PC-3 (cell line): ENCODE measurements at regions not wholly inside any gene's neighbourhood (a gene's known extent, or its start where the extent isn't known, plus 50 kb on each side); places are given as distances from the start of the nearest gene placed in this dataset.

Experiments
- ATAC-seq: fragments of 200-7000 bp; cut with Tn5 transposase; 2 replicates; pipeline ENCODE4 v1.9.1; 2020; ENCODE audit warnings: mild to moderate bottlenecking, moderate library complexity
- BruUV-seq: library from RNA; stranded (reverse); fragments of 400-500 nt; replicated peaks from 2 replicates; lab custom pipeline; 2021; lab: Mats Ljungman, UMichigan
- CTCF ChIA-PET: fragments of 300-600 bp; sonication (Branson Sonifier 250); formaldehyde crosslinking; loops from one replicate; lab custom pipeline; 2022; ENCODE audit warnings: antibody characterized with exemption; lab: Charles Lee
- POLR2A ChIA-PET: fragments of 300-600 bp; sonication (Branson Sonifier 250); formaldehyde crosslinking; loops from one replicate; lab custom pipeline; 2022; ENCODE audit warnings: antibody characterized with exemption; ENCODE audit not compliant: unreplicated experiment; lab: Charles Lee
- DNase-seq: peaks from one replicate; pipeline ENCODE4 v3.0.0-alpha.2; 2015
- H2AFZ ChIP-seq: fragments of 300-600 bp; sonication (generic); 2 replicates; pipeline ENCODE4 v1.6.0; 2016; ENCODE audit warnings: antibody characterized with exemption, low read length
- H3F3A ChIP-seq: fragments of 300-600 bp; sonication (generic); one replicate; pipeline ENCODE4 v1.6.0; 2017; ENCODE audit warnings: antibody characterized with exemption, low read length, control low read depth, mild to moderate bottlenecking; ENCODE audit not compliant: unreplicated experiment
- H3K27ac ChIP-seq: fragments of 300-600 bp; sonication (generic); 2 replicates; pipeline ENCODE4 v1.5.1; 2016; ENCODE audit warnings: mild to moderate bottlenecking, low read length
- H3K27me3 ChIP-seq: fragments of 300-600 bp; sonication (generic); 2 replicates; pipeline ENCODE4 v1.6.1; 2016; ENCODE audit warnings: low read length, mixed read lengths
- H3K36me3 ChIP-seq: fragments of 300-600 bp; sonication (generic); 2 replicates; pipeline ENCODE4 v1.6.1; 2016; ENCODE audit warnings: low read depth, mixed run types, low read length, mixed read lengths
- H3K4me1 ChIP-seq: fragments of 300-600 bp; sonication (generic); 2 replicates; pipeline ENCODE4 v1.5.1; 2016; ENCODE audit warnings: low read length; ENCODE audit not compliant: insufficient read depth
- H3K4me2 ChIP-seq: fragments of 300-600 bp; sonication (generic); 2 replicates; pipeline ENCODE4 v1.6.0; 2016; ENCODE audit warnings: low read length
- H3K4me3 ChIP-seq: fragments of 300-600 bp; sonication (generic); 2 replicates; pipeline ENCODE4 v1.5.1; 2016; ENCODE audit warnings: mild to moderate bottlenecking, low read length, mixed read lengths
- H3K79me2 ChIP-seq: fragments of 300-600 bp; sonication (generic); 2 replicates; pipeline ENCODE4 v1.6.1; 2017; ENCODE audit warnings: low read length, mixed read lengths
- H3K9ac ChIP-seq: fragments of 300-600 bp; sonication (generic); 2 replicates; pipeline ENCODE4 v1.6.0; 2016; ENCODE audit warnings: mild to moderate bottlenecking, low read length
- H3K9me2 ChIP-seq: fragments of 300-600 bp; sonication (generic); replicated peaks from 2 replicates; pipeline ENCODE4 v1.6.1; 2016; ENCODE audit warnings: mixed run types, low read length, mixed read lengths
- H3K9me3 ChIP-seq: fragments of 300-600 bp; sonication (generic); 2 replicates; pipeline ENCODE4 v1.6.1; 2016; ENCODE audit warnings: low read length, mixed read lengths
- H4K20me1 ChIP-seq: fragments of 300-600 bp; sonication (generic); 2 replicates; pipeline ENCODE4 v1.6.1; 2016; ENCODE audit warnings: low read length, mixed read lengths
- EZH2 ChIP-seq: fragments of 300-600 bp; sonication (generic); IDR thresholded peaks from one replicate; pipeline ENCODE4 v1.6.1; 2017; ENCODE audit warnings: antibody characterized with exemption, mild to moderate bottlenecking, low read length; ENCODE audit not compliant: unreplicated experiment
- EZH2phosphoT487 ChIP-seq: fragments of 300-600 bp; sonication (generic); IDR thresholded peaks from 2 replicates; pipeline ENCODE4 v1.6.1; 2018; ENCODE audit warnings: mild to moderate bottlenecking, antibody characterized with exemption, low read length, borderline replicate concordance
- intact Hi-C: fragments of 100-400 bp; cut with micrococcal nuclease; formaldehyde crosslinking; loops from 2 replicates; pipeline ENCODE4 v1.9.0; 2023
- TF ChIP-seq, protein P1 (sequence below): fragments of 300-600 bp; sonication (generic); conservative IDR thresholded peaks from 2 replicates; pipeline ENCODE4 v1.5.1; 2017; ENCODE audit warnings: antibody characterized with exemption, low read depth, mild to moderate bottlenecking, low read length

DNA sequence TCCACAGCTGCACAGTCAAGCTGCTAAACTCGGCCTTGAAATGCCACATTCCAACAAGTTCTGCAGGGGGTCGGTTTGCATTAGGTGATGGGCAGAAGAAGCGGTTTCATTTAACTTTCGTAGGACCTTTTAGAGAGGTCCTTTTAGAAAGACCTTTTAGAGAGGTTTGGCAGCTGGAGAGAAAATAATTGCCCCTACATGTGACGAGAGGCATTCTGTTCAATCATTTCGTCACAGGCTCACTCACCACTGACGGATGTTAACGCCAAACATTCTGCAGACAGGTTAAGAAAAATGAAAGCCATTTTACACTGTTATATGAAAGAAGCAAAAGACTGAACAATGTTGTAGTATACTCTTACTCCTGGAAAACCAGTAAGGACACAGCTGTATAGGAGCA is 76.5 kb upstream of the ZNF423 start:
- peaks cover 59% of the 10 kb centered on the region for H3K27me3 ChIP-seq
- H4K20me1 ChIP-seq, result no peaks in the 10 kb centered on the region
- no peaks in the 10 kb centered on the region for H3K79me2 ChIP-seq
- H3K4me2 ChIP-seq, result no peak overlapping the region
- H2AFZ ChIP-seq, result no peak overlapping the region
- ATAC-seq (no peak), DNase-seq (no peak)
- no peaks in the 10 kb centered on the region for H3K36me3 ChIP-seq
- ChIA-PET POLR2A (no interaction called here), CTCF (no interaction called here)
- intact Hi-C loops, result no loop called here
- BruUV-seq, result no TSS peak
- H3K9me3 ChIP-seq, result no peaks in the 10 kb centered on the region
- H3K27ac ChIP-seq, result no peak overlapping the region
- H3F3A ChIP-seq, result no peaks in the 10 kb centered on the region
- no peaks in the 10 kb centered on the region for H3K9me2 ChIP-seq
- H3K9ac ChIP-seq, result no peak overlapping the region
- H3K4me3 ChIP-seq, result no peak overlapping the region
- TF ChIP-seq EZH2 (no peak), EZH2phosphoT487 (no peak)
- no peaks in the 10 kb centered on the region for H3K4me1 ChIP-seq

DNA sequence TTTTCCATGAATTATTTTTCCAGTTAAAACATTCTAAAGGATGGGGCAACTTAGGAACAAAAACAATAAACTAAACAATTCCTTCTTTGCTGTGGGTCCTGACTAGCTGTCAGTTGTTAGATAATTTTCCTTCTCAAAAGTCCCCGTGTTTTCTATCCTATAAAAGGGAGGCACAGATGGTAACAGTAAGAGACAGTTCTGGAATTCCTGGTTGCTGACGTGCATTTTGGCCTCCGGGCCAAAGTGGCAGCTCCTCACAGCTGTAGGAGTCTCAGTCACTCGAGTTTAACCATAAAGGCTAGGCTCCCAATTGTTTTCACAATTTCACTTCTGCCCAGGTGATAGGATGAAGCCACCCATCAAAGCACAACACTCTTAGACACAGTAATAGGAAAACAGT is 77.0 kb upstream of the ZNF423 start:
- DNase-seq (peak; percentile 5), ATAC-seq (no peak)
- Histone ChIP-seq H3K4me2 (no peak overlapping the region), H3F3A (no peaks in the 10 kb centered on the region), H3K9me3 (no peaks in the 10 kb centered on the region), H3K9me2 (no peaks in the 10 kb centered on the region), H3K79me2 (no peaks in the 10 kb centered on the region), H3K27me3 (peaks cover 59% of the 10 kb centered on the region), H3K4me3 (no peak overlapping the region), H3K27ac (no peak overlapping the region), H4K20me1 (no peaks in the 10 kb centered on the region), H2AFZ (no peak overlapping the region), H3K36me3 (no peaks in the 10 kb centered on the region), H3K4me1 (no peaks in the 10 kb centered on the region), H3K9ac (no peak overlapping the region)
- ChIA-PET CTCF (no interaction called here), POLR2A (no interaction called here)
- no TSS peak for BruUV-seq
- intact Hi-C loops, result no loop called here
- TF ChIP-seq, protein P1, sequence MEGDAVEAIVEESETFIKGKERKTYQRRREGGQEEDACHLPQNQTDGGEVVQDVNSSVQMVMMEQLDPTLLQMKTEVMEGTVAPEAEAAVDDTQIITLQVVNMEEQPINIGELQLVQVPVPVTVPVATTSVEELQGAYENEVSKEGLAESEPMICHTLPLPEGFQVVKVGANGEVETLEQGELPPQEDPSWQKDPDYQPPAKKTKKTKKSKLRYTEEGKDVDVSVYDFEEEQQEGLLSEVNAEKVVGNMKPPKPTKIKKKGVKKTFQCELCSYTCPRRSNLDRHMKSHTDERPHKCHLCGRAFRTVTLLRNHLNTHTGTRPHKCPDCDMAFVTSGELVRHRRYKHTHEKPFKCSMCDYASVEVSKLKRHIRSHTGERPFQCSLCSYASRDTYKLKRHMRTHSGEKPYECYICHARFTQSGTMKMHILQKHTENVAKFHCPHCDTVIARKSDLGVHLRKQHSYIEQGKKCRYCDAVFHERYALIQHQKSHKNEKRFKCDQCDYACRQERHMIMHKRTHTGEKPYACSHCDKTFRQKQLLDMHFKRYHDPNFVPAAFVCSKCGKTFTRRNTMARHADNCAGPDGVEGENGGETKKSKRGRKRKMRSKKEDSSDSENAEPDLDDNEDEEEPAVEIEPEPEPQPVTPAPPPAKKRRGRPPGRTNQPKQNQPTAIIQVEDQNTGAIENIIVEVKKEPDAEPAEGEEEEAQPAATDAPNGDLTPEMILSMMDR, result no peak
- no peak for TF ChIP-seq EZH2phosphoT487
- no peak for TF ChIP-seq EZH2

DNA sequence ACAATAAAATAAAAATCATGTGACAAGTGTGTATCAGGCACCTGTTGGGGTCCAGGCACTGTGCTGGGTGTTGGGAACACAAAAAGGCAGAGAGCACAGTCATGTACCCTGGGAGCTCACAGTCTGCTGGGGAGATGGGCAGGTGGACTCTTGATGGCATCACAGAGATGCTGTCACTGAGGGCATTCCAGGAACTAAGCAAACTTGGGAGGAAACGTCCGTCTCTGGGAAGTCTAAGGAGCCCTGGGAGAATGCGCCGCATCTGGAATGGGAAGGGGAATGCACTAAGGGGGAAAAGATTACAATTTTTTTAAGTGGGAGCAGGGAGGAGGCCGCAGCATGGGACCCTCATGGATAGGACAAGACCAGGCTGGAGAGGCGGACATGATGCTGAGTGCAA is 80.9 kb upstream of the ZNF423 start:
- no peaks in the 10 kb centered on the region for H3K4me1 ChIP-seq
- ChIA-PET CTCF (no interaction called here), POLR2A (no interaction called here)
- no peak for DNase-seq
- no peaks in the 10 kb centered on the region for H3K79me2 ChIP-seq
- no peaks in the 10 kb centered on the region for H3K36me3 ChIP-seq
- no peak overlapping the region for H3K4me2 ChIP-seq
- no peak for ATAC-seq
- H3K9me3 ChIP-seq, result no peaks in the 10 kb centered on the region
- no peak overlapping the region for H3K4me3 ChIP-seq
- BruUV-seq, result no TSS peak
- H3F3A ChIP-seq, result no peaks in the 10 kb centered on the region
- TF ChIP-seq, protein P1, result no peak
- TF ChIP-seq EZH2phosphoT487 (no peak), EZH2 (no peak)
- H3K9ac ChIP-seq, result no peak overlapping the region
- no peak overlapping the region for H3K27ac ChIP-seq
- no peak overlapping the region for H2AFZ ChIP-seq
- intact Hi-C loops, result no loop called here
- no peaks in the 10 kb centered on the region for H4K20me1 ChIP-seq
- H3K27me3 ChIP-seq, result peaks cover 40% of the 10 kb centered on the region
- no peaks in the 10 kb centered on the region for H3K9me2 ChIP-seq
